IPS-NIHi7 (cell line): ENCODE measurements at regions not wholly inside any gene's neighbourhood (a gene's known extent, or its start where the extent isn't known, plus 50 kb on each side); places are given as distances from the start of the nearest gene placed in this dataset.
"Not testable (repeated sequence)": the region's sequence is repeated elsewhere in the genome, so short reads cannot be mapped to it uniquely, and the experiment has no call there.

ENCODE experiments used
- DNase-seq: peaks from one replicate; pipeline ENCODE4 v3.0.0; 2012; ENCODE audit warnings: mixed read lengths; ENCODE audit errors: extremely low spot score

GRCh38 chr15:66883284-66883911 lies 181.4 kb downstream of the SMAD6 start:
- DNase-seq = peak; percentile 88

GRCh38 chr15:66884115-66884622 lies 181.2 kb upstream of the SMAD3 start:
- DNase-seq = no peak

GRCh38 chr15:66884661-66885237 lies 180.7 kb upstream of the SMAD3 start:
- no peak for DNase-seq

- no peak for DNase-seq
Measured at GRCh38 chr15:66885281-66885915, 180.0 kb upstream of the SMAD3 start.

GRCh38 chr15:66886241-66886675 lies 179.1 kb upstream of the SMAD3 start:
- no peak for DNase-seq

GRCh38 chr15:66886686-66887273 lies 178.6 kb upstream of the SMAD3 start:
- DNase-seq = no peak

GRCh38 chr15:66889298-66889697 lies 176.1 kb upstream of the SMAD3 start:
- not testable (repeated sequence) for DNase-seq

- no peak for DNase-seq
Measured at GRCh38 chr15:66891776-66892175, 173.6 kb upstream of the SMAD3 start.

- DNase-seq = no peak
Measured at GRCh38 chr15:66893294-66893693, 172.1 kb upstream of the SMAD3 start.

- no peak for DNase-seq
Measured at GRCh38 chr15:66894363-66894762, 171.0 kb upstream of the SMAD3 start.

GRCh38 chr15:66894986-66895780 lies 170.2 kb upstream of the SMAD3 start:
- no peak for DNase-seq

GRCh38 chr15:66895794-66896453 lies 169.5 kb upstream of the SMAD3 start:
- DNase-seq = no peak

GRCh38 chr15:66896611-66897010 lies 168.8 kb upstream of the SMAD3 start:
- no peak for DNase-seq

- DNase-seq = no peak
Measured at GRCh38 chr15:66897416-66897815, 168.0 kb upstream of the SMAD3 start.

GRCh38 chr15:66897971-66898370 lies 167.4 kb upstream of the SMAD3 start:
- DNase-seq = no peak

GRCh38 chr15:66898656-66899386 lies 166.6 kb upstream of the SMAD3 start:
- peak; percentile 46 for DNase-seq

GRCh38 chr15:66899555-66900350 lies 165.6 kb upstream of the SMAD3 start:
- DNase-seq = no peak

GRCh38 chr15:66900586-66901310 lies 164.7 kb upstream of the SMAD3 start:
- DNase-seq = no peak
